ENCODE measurements at regions not wholly inside any gene's neighbourhood (a gene's known extent, or its start where the extent isn't known, plus 50 kb on each side); places are given as distances from the start of the nearest gene placed in this dataset.

GRCh38 chr12:92492995-92493394 lies 209.8 kb upstream of the PLEKHG7 start:
- DNase-seq (ENCODE audit: low spot score): no peak

GRCh38 chr12:92492291-92492690 lies 210.5 kb upstream of the PLEKHG7 start:
- DNase-seq (ENCODE audit: low spot score): no peak

- no peak for DNase-seq (ENCODE audit: low spot score)
Observed at GRCh38 chr12:92489781-92490180, 213.0 kb upstream of the PLEKHG7 start.

- no peak for DNase-seq (ENCODE audit: low spot score)
Observed at GRCh38 chr12:92488735-92489134, 214.1 kb upstream of the PLEKHG7 start.

- DNase-seq (ENCODE audit: low spot score): no peak
Observed at GRCh38 chr12:92487138-92487485, 215.7 kb upstream of the PLEKHG7 start.

GRCh38 chr12:92486443-92487137 lies 216.2 kb upstream of the PLEKHG7 start:
- no peak for DNase-seq (ENCODE audit: low spot score)

GRCh38 chr12:92485351-92486348 lies 217.1 kb upstream of the PLEKHG7 start:
- DNase-seq (ENCODE audit: low spot score): no peak

GRCh38 chr12:92482599-92482998 lies 220.2 kb upstream of the PLEKHG7 start:
- DNase-seq (ENCODE audit: low spot score): no peak

- DNase-seq (ENCODE audit: low spot score): no peak
Observed at GRCh38 chr12:92481066-92481465, 221.7 kb upstream of the PLEKHG7 start.

GRCh38 chr12:92478692-92479091 lies 224.1 kb upstream of the PLEKHG7 start:
- DNase-seq (ENCODE audit: low spot score): no peak

- DNase-seq (ENCODE audit: low spot score): no peak
Observed at GRCh38 chr12:92476844-92477243, 225.9 kb upstream of the PLEKHG7 start.

- no peak for DNase-seq (ENCODE audit: low spot score)
Observed at GRCh38 chr12:92473564-92473963, 229.2 kb upstream of the PLEKHG7 start.

GRCh38 chr12:92472201-92472600 lies 230.6 kb upstream of the PLEKHG7 start:
- no peak for DNase-seq (ENCODE audit: low spot score)

- no peak for DNase-seq (ENCODE audit: low spot score)
Observed at GRCh38 chr12:92471551-92471950, 231.2 kb upstream of the PLEKHG7 start.

GRCh38 chr12:92470608-92471021 lies 232.2 kb upstream of the PLEKHG7 start:
- DNase-seq (ENCODE audit: low spot score): no peak

GRCh38 chr12:92469837-92470236 lies 233.0 kb upstream of the PLEKHG7 start:
- peak; percentile 29 for DNase-seq (ENCODE audit: low spot score)

- DNase-seq (ENCODE audit: low spot score): no peak
Observed at GRCh38 chr12:92468358-92469020, 234.3 kb upstream of the PLEKHG7 start.

GRCh38 chr12:92467886-92468285 lies 234.9 kb upstream of the PLEKHG7 start:
- no peak for DNase-seq (ENCODE audit: low spot score)

GRCh38 chr12:92466391-92467305 lies 236.1 kb upstream of the PLEKHG7 start:
- no peak for DNase-seq (ENCODE audit: low spot score)

- no peak for DNase-seq (ENCODE audit: low spot score)
Observed at GRCh38 chr12:92465786-92466295, 236.9 kb upstream of the PLEKHG7 start.

- DNase-seq (ENCODE audit: low spot score): no peak
Observed at GRCh38 chr12:92464911-92465310, 237.9 kb upstream of the PLEKHG7 start.

All from GM03348 (cell line).